PC-9 (cell line): ENCODE measurements at regions not wholly inside any gene's neighbourhood (a gene's known extent, or its start where the extent isn't known, plus 50 kb on each side); places are given as distances from the start of the nearest gene placed in this dataset.

Experiments
- EZH2 ChIP-seq: fragments of 200-600 bp; sonication (generic); IDR thresholded peaks from 2 replicates; pipeline ENCODE4 v1.8.0; 2017; ENCODE audit warnings: antibody characterized with exemption, low read depth
- TF ChIP-seq, protein P1 (sequence below): fragments of 200-600 bp; sonication (generic); conservative IDR thresholded peaks from 2 replicates; pipeline ENCODE4 v1.6.1; 2017; ENCODE audit warnings: mixed run types, antibody characterized with exemption, mild to moderate bottlenecking, moderate library complexity

DNA sequence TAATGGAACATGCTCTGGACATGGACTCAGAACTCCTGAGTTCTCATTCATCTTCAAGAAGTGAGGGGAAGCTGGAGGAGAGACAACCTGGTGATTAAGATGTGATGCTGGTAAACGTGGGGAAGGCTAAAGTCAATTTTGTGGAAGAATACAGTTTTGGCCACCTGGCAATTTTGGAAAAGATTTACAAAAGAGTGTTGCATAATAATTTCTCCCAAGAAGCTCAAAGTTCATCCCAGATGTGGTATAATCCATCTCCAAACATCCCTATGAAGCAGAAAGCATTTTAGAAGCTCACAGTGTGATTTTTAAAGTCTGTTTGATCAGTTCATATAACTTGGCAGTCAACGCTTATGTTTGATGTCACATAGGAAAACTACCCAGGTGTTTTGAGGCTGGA lies 208.7 kb downstream of the LMX1A start:
- TF ChIP-seq, protein P1, sequence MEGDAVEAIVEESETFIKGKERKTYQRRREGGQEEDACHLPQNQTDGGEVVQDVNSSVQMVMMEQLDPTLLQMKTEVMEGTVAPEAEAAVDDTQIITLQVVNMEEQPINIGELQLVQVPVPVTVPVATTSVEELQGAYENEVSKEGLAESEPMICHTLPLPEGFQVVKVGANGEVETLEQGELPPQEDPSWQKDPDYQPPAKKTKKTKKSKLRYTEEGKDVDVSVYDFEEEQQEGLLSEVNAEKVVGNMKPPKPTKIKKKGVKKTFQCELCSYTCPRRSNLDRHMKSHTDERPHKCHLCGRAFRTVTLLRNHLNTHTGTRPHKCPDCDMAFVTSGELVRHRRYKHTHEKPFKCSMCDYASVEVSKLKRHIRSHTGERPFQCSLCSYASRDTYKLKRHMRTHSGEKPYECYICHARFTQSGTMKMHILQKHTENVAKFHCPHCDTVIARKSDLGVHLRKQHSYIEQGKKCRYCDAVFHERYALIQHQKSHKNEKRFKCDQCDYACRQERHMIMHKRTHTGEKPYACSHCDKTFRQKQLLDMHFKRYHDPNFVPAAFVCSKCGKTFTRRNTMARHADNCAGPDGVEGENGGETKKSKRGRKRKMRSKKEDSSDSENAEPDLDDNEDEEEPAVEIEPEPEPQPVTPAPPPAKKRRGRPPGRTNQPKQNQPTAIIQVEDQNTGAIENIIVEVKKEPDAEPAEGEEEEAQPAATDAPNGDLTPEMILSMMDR: no peak
- no peak for TF ChIP-seq EZH2
